ENCODE measurements at regions not wholly inside any gene's neighbourhood (a gene's known extent, or its start where the extent isn't known, plus 50 kb on each side); places are given as distances from the start of the nearest gene placed in this dataset.
"Not testable (repeated sequence)": the region's sequence is repeated elsewhere in the genome, so short reads cannot be mapped to it uniquely, and the experiment has no call there.

GRCh38 chr7:6986892-6987291, 160.8 kb upstream of the CCZ1B start:
- not testable (repeated sequence) for H3K36me3 ChIP-seq (replicated peaks; ENCODE audit: insufficient read depth, low read length); H2AFZ ChIP-seq (ENCODE audit: low read length); H3K9me3 ChIP-seq (replicated peaks; ENCODE audit: insufficient read depth, low read length); H3K4me1 ChIP-seq (ENCODE audit: low read length); H3K4me2 ChIP-seq (ENCODE audit: low read depth, low read length); H3K9ac ChIP-seq (ENCODE audit: low read length); H4K20me1 ChIP-seq (ENCODE audit: insufficient read depth, low read length); H3K79me2 ChIP-seq (ENCODE audit: low read length); H3K27ac ChIP-seq (ENCODE audit: low read length); H3F3A ChIP-seq (ENCODE audit: insufficient read depth, low read length); H3K4me3 ChIP-seq (ENCODE audit: low read length); H3K27me3 ChIP-seq (replicated peaks; ENCODE audit: insufficient read depth, low read length); H3K9me2 ChIP-seq (replicated peaks; ENCODE audit: insufficient read depth, low read length)
- peak; percentile 24 for DNase-seq

- not testable (repeated sequence) for H3K9me2 ChIP-seq (replicated peaks; ENCODE audit: insufficient read depth, low read length)
Measured at GRCh38 chr7:6988608-6989007, 162.5 kb upstream of the CCZ1B start.

DNA sequence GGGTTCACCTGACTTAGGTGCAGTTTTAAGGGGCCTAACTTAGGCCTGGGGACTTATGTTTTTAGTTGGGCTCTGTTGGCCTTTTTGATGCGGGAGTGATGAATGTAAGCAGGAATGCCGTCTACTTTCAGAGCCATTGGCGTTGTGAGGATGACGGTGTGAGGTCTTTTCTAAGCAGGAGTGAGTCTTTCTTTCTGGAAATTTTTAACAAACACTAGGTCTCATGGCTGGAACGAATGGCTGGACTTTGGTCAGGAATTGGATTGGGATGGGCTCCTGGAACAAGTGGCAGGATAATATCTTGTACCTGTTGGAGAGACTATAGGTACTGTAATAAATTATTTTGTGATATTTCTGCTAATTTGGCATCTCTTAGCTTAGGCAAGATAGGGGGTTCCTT, 163.9 kb upstream of the CCZ1B start:
- not testable (repeated sequence) for H3K36me3 ChIP-seq (replicated peaks; ENCODE audit: insufficient read depth, low read length); H2AFZ ChIP-seq (ENCODE audit: low read length); H3K4me1 ChIP-seq (ENCODE audit: low read length)

More at GRCh38 chr7:6988608-6989007, 162.5 kb upstream of the CCZ1B start:
- H3K4me1 ChIP-seq (ENCODE audit: low read length); H2AFZ ChIP-seq (ENCODE audit: low read length); H4K20me1 ChIP-seq (ENCODE audit: insufficient read depth, low read length); H3K36me3 ChIP-seq (replicated peaks; ENCODE audit: insufficient read depth, low read length); H3K27me3 ChIP-seq (replicated peaks; ENCODE audit: insufficient read depth, low read length); H3K4me3 ChIP-seq (ENCODE audit: low read length); H3K9ac ChIP-seq (ENCODE audit: low read length); H3K4me2 ChIP-seq (ENCODE audit: low read depth, low read length); H3K9me3 ChIP-seq (replicated peaks; ENCODE audit: insufficient read depth, low read length); H3F3A ChIP-seq (ENCODE audit: insufficient read depth, low read length); DNase-seq; H3K79me2 ChIP-seq (ENCODE audit: low read length); H3K27ac ChIP-seq (ENCODE audit: low read length): not testable (repeated sequence)

GRCh38 chr7:6990426-6991152, 164.5 kb upstream of the CCZ1B start:
- H3K9me3 ChIP-seq (replicated peaks; ENCODE audit: insufficient read depth, low read length); H3K4me1 ChIP-seq (ENCODE audit: low read length); H4K20me1 ChIP-seq (ENCODE audit: insufficient read depth, low read length); H3F3A ChIP-seq (ENCODE audit: insufficient read depth, low read length); H2AFZ ChIP-seq (ENCODE audit: low read length); H3K36me3 ChIP-seq (replicated peaks; ENCODE audit: insufficient read depth, low read length); H3K9me2 ChIP-seq (replicated peaks; ENCODE audit: insufficient read depth, low read length); H3K27me3 ChIP-seq (replicated peaks; ENCODE audit: insufficient read depth, low read length); H3K79me2 ChIP-seq (ENCODE audit: low read length): not testable (repeated sequence)
- peak; percentile 46 for DNase-seq
- peak overlapping the region; percentile 94; the same call in 1 of the 2 replicates for H3K27ac ChIP-seq (ENCODE audit: low read length)
- H3K4me2 ChIP-seq (ENCODE audit: low read depth, low read length): peak overlapping the region; percentile 78; the same call in 1 of the 2 replicates
- H3K9ac ChIP-seq (ENCODE audit: low read length): peak overlapping the region; percentile 76
- peak overlapping the region; percentile 50; the same call in 1 of the 2 replicates for H3K4me3 ChIP-seq (ENCODE audit: low read length)

More for the DNA sequence above, 163.9 kb upstream of the CCZ1B start:
- H3K79me2 ChIP-seq (ENCODE audit: low read length); H3K27me3 ChIP-seq (replicated peaks; ENCODE audit: insufficient read depth, low read length); H3K4me2 ChIP-seq (ENCODE audit: low read depth, low read length); H3K9me3 ChIP-seq (replicated peaks; ENCODE audit: insufficient read depth, low read length); H3K9me2 ChIP-seq (replicated peaks; ENCODE audit: insufficient read depth, low read length); H3F3A ChIP-seq (ENCODE audit: insufficient read depth, low read length); H3K4me3 ChIP-seq (ENCODE audit: low read length); DNase-seq; H4K20me1 ChIP-seq (ENCODE audit: insufficient read depth, low read length); H3K9ac ChIP-seq (ENCODE audit: low read length): not testable (repeated sequence)
- peak overlapping the region; percentile 94; the same call in 1 of the 2 replicates for H3K27ac ChIP-seq (ENCODE audit: low read length)

DNA sequence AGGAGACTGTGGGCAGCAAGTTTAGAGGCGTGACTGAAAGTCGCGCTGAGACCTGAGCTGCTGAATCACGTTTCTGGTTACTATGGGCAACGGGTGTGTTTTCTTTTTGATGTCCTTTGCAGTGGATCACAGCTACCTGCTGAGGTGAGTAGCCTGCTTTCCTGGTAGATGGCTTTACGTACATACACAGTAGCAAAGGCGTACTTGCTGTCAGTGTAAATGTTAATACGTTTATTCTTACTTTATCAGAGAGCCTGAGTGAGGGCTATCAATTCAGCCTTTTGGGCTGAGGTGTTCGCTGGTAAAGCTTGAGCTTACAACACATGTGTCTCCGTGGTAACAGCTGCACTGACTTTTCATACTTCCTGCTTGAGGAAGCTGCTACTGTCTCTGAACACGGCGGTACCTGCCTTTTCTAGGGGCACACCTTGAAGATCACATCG, 165.1 kb upstream of the CCZ1B start:
- not testable (repeated sequence) for H3K9me3 ChIP-seq (replicated peaks; ENCODE audit: insufficient read depth, low read length); H2AFZ ChIP-seq (ENCODE audit: low read length); H3K36me3 ChIP-seq (replicated peaks; ENCODE audit: insufficient read depth, low read length); H3K4me1 ChIP-seq (ENCODE audit: low read length); H3F3A ChIP-seq (ENCODE audit: insufficient read depth, low read length); H3K79me2 ChIP-seq (ENCODE audit: low read length); H3K9me2 ChIP-seq (replicated peaks; ENCODE audit: insufficient read depth, low read length); H4K20me1 ChIP-seq (ENCODE audit: insufficient read depth, low read length); H3K27me3 ChIP-seq (replicated peaks; ENCODE audit: insufficient read depth, low read length)
- H3K4me3 ChIP-seq (ENCODE audit: low read length): peak overlapping the region; percentile 50
- peak; percentile 87 for DNase-seq
- H3K9ac ChIP-seq (ENCODE audit: low read length): peak overlapping the region; percentile 76
- H3K4me2 ChIP-seq (ENCODE audit: low read depth, low read length): peak overlapping the region; percentile 78
- H3K27ac ChIP-seq (ENCODE audit: low read length): peak overlapping the region; percentile 94

- H3K27me3 ChIP-seq (replicated peaks; ENCODE audit: insufficient read depth, low read length); H3K9me3 ChIP-seq (replicated peaks; ENCODE audit: insufficient read depth, low read length); H3K36me3 ChIP-seq (replicated peaks; ENCODE audit: insufficient read depth, low read length); H2AFZ ChIP-seq (ENCODE audit: low read length); H3F3A ChIP-seq (ENCODE audit: insufficient read depth, low read length); H3K4me1 ChIP-seq (ENCODE audit: low read length); H4K20me1 ChIP-seq (ENCODE audit: insufficient read depth, low read length); DNase-seq; H3K9me2 ChIP-seq (replicated peaks; ENCODE audit: insufficient read depth, low read length); H3K79me2 ChIP-seq (ENCODE audit: low read length): not testable (repeated sequence)
- Histone ChIP-seq H3K9ac (ENCODE audit: low read length) (peak overlapping the region; percentile 76), H3K27ac (ENCODE audit: low read length) (peak overlapping the region; percentile 94), H3K4me2 (ENCODE audit: low read depth, low read length) (peak overlapping the region; percentile 78), H3K4me3 (ENCODE audit: low read length) (peak overlapping the region; percentile 50; the same call in 1 of the 2 replicates)
Measured at GRCh38 chr7:6991686-6992085, 165.6 kb upstream of the CCZ1B start.

- H2AFZ ChIP-seq (ENCODE audit: low read length); H3F3A ChIP-seq (ENCODE audit: insufficient read depth, low read length): not testable (repeated sequence)
Measured at GRCh38 chr7:6992133-6992532, 166.1 kb upstream of the CCZ1B start.

GRCh38 chr7:6995026-6995425, 169.0 kb upstream of the CCZ1B start:
- not testable (repeated sequence) for H4K20me1 ChIP-seq (ENCODE audit: insufficient read depth, low read length); H3K4me1 ChIP-seq (ENCODE audit: low read length)

More at GRCh38 chr7:6992133-6992532, 166.1 kb upstream of the CCZ1B start:
- H4K20me1 ChIP-seq (ENCODE audit: insufficient read depth, low read length); H3K36me3 ChIP-seq (replicated peaks; ENCODE audit: insufficient read depth, low read length); H3K9ac ChIP-seq (ENCODE audit: low read length); H3K4me2 ChIP-seq (ENCODE audit: low read depth, low read length); H3K4me1 ChIP-seq (ENCODE audit: low read length); H3K9me2 ChIP-seq (replicated peaks; ENCODE audit: insufficient read depth, low read length); H3K27me3 ChIP-seq (replicated peaks; ENCODE audit: insufficient read depth, low read length); H3K9me3 ChIP-seq (replicated peaks; ENCODE audit: insufficient read depth, low read length); DNase-seq; H3K4me3 ChIP-seq (ENCODE audit: low read length); H3K79me2 ChIP-seq (ENCODE audit: low read length): not testable (repeated sequence)
- H3K27ac ChIP-seq (ENCODE audit: low read length): peak overlapping the region; percentile 94; the same call in 1 of the 2 replicates

More at GRCh38 chr7:6995026-6995425, 169.0 kb upstream of the CCZ1B start:
- not testable (repeated sequence) for H3K36me3 ChIP-seq (replicated peaks; ENCODE audit: insufficient read depth, low read length); H3F3A ChIP-seq (ENCODE audit: insufficient read depth, low read length); H3K79me2 ChIP-seq (ENCODE audit: low read length); H3K4me3 ChIP-seq (ENCODE audit: low read length); H3K4me2 ChIP-seq (ENCODE audit: low read depth, low read length); H3K9me3 ChIP-seq (replicated peaks; ENCODE audit: insufficient read depth, low read length); H2AFZ ChIP-seq (ENCODE audit: low read length); H3K27ac ChIP-seq (ENCODE audit: low read length); H3K27me3 ChIP-seq (replicated peaks; ENCODE audit: insufficient read depth, low read length); DNase-seq; H3K9me2 ChIP-seq (replicated peaks; ENCODE audit: insufficient read depth, low read length); H3K9ac ChIP-seq (ENCODE audit: low read length)
